Gastroesophageal sphincter (tissue), 3 donors: ENCODE measurements at regions not wholly inside any gene's neighbourhood (a gene's known extent, or its start where the extent isn't known, plus 50 kb on each side); places are given as distances from the start of the nearest gene placed in this dataset.

Experiments used
- CTCF ChIP-seq, 4 experiments: fragments of 200-600 bp in 2 of 4; fragments of 450-650 bp in 2 of 4; sonication (generic) in 1 of 4; IDR thresholded peaks; one replicate each; pipeline ENCODE4 v1.5.1; 2017 to 2019; ENCODE audit warnings: antibody characterized with exemption in 4 of 4, mild to moderate bottlenecking in 2 of 4, moderate library complexity in 2 of 4
- EP300 ChIP-seq: sonication (generic); formaldehyde crosslinking; IDR thresholded peaks from one replicate; pipeline ENCODE4 v1.6.1; 2017; ENCODE audit warnings: antibody characterized with exemption, mild to moderate bottlenecking
- POLR2A ChIP-seq, 2 donors: fragments of 450-650 bp; IDR thresholded peaks; one replicate each; pipeline ENCODE4 v1.6.1; 2017; ENCODE audit warnings: antibody characterized with exemption in 2 of 2, mild to moderate bottlenecking in 2 of 2, moderate library complexity in 1 of 2
- POLR2AphosphoS5 ChIP-seq: sonication (generic); formaldehyde crosslinking; IDR thresholded peaks from one replicate; pipeline ENCODE4 v1.6.1; 2017; ENCODE audit warnings: antibody characterized with exemption

GRCh38 chr20:43799150-43799711 is 72.4 kb upstream of the GTSF1L start:
- TF ChIP-seq CTCF (IDR thresholded peaks at IDR 0.05) (no peak), POLR2A (IDR thresholded peaks at IDR 0.05) (no peak), EP300 (no peak), POLR2AphosphoS5 (no peak)
